MM.1S (cell line): ENCODE measurements at regions not wholly inside any gene's neighbourhood (a gene's known extent, or its start where the extent isn't known, plus 50 kb on each side); places are given as distances from the start of the nearest gene placed in this dataset.

Source experiments
- EZH2 ChIP-seq: fragments of 300-600 bp; sonication (generic); optimal IDR thresholded peaks from 2 replicates; pipeline ENCODE3; 2017; ENCODE audit warnings: low read depth, mild to moderate bottlenecking, antibody characterized with exemption, low read length, mixed read lengths
- TF ChIP-seq, protein P1 (sequence below): fragments of 300-600 bp; sonication (generic); IDR thresholded peaks from 2 replicates; pipeline ENCODE4 v1.5.1; 2016; ENCODE audit warnings: antibody characterized with exemption, low read length, mixed read lengths

DNA sequence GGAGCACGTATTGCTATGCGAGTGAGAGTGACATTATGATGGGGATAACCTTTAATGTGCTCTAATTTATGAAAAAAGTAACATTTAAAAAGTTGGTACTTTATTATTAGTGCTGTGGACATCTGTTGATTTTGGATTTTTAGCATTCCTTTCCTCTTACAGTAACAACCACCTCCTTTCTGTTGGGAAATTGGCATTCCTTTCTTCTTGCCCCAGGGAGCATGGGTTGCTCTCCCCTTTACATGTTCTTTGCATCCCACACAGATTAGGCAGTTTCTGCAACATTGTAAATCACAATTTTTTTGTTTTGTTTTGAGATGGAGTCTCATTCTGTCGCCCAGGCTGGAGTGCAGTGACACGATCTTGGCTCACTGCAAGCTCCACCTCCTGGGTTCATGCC is 300.2 kb downstream of the LPIN1 start:
- TF ChIP-seq, protein P1, sequence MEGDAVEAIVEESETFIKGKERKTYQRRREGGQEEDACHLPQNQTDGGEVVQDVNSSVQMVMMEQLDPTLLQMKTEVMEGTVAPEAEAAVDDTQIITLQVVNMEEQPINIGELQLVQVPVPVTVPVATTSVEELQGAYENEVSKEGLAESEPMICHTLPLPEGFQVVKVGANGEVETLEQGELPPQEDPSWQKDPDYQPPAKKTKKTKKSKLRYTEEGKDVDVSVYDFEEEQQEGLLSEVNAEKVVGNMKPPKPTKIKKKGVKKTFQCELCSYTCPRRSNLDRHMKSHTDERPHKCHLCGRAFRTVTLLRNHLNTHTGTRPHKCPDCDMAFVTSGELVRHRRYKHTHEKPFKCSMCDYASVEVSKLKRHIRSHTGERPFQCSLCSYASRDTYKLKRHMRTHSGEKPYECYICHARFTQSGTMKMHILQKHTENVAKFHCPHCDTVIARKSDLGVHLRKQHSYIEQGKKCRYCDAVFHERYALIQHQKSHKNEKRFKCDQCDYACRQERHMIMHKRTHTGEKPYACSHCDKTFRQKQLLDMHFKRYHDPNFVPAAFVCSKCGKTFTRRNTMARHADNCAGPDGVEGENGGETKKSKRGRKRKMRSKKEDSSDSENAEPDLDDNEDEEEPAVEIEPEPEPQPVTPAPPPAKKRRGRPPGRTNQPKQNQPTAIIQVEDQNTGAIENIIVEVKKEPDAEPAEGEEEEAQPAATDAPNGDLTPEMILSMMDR: no peak
- TF ChIP-seq EZH2: no peak
